ENCODE measurements at regions not wholly inside any gene's neighbourhood (a gene's known extent, or its start where the extent isn't known, plus 50 kb on each side); places are given as distances from the start of the nearest gene placed in this dataset.

- DNase-seq (ENCODE audit: low spot score) (peak; percentile 10), ATAC-seq (peak; percentile 54)
- Mint-ChIP-seq H3K27me3 (ENCODE audit: insufficient read depth, low read depth, poor library complexity) (peaks cover 6% of the 10 kb centered on the region), H3K4me3 (no peak overlapping the region), H3K36me3 (ENCODE audit: low read depth) (no peaks in the 10 kb centered on the region), H3K27ac (no peak overlapping the region), H3K9me3 (no peaks in the 10 kb centered on the region), H3K4me1 (no peaks in the 10 kb centered on the region; the same call in 2 of the 3 replicates)
- Histone ChIP-seq H3K9me2 (ENCODE audit: insufficient read depth) (no peaks in the 10 kb centered on the region), H3K4me1 (ENCODE audit: insufficient read depth) (no peaks in the 10 kb centered on the region; the same call in 1 of the 2 replicates), H3F3A (replicated peaks; ENCODE audit: low read depth) (no peaks in the 10 kb centered on the region), H3K36me3 (ENCODE audit: insufficient read depth) (no peaks in the 10 kb centered on the region), H4K20me1 (replicated peaks; ENCODE audit: insufficient read depth) (no peaks in the 10 kb centered on the region), H3K27me3 (ENCODE audit: insufficient read depth) (no peaks in the 10 kb centered on the region), H3K27ac (ENCODE audit: low read depth) (no peak overlapping the region), H3K4me3 (no peak overlapping the region), H2AFZ (no peak overlapping the region; the same call in 1 of the 2 replicates), H3K79me2 (replicated peaks; ENCODE audit: insufficient read depth) (no peaks in the 10 kb centered on the region), H3K4me2 (no peak overlapping the region)
- no peak for TF ChIP-seq ZNF462 (CRISPR knock-in tag; IDR thresholded peaks at IDR 0.05)
- TF ChIP-seq REST (IDR thresholded peaks at IDR 0.05; ENCODE audit: unreplicated experiment): no peak
- TF ChIP-seq JUNB (IDR thresholded peaks at IDR 0.05; ENCODE audit: unreplicated experiment): no peak
- no peak for TF ChIP-seq ZNF331 (CRISPR knock-in tag; IDR thresholded peaks at IDR 0.05; ENCODE audit: low read depth)
Measured at GRCh38 chr10:94220717-94221116, 142.0 kb downstream of the NOC3L start.

Data from GM23338 (cell line).